AG04449 (cell line): ENCODE measurements at regions not wholly inside any gene's neighbourhood (a gene's known extent, or its start where the extent isn't known, plus 50 kb on each side); places are given as distances from the start of the nearest gene placed in this dataset.
"Not testable (repeated sequence)": the region's sequence is repeated elsewhere in the genome, so short reads cannot be mapped to it uniquely, and the experiment has no call there.

ENCODE experiments used
- CTCF ChIA-PET: fragments of 350-600 bp; formaldehyde crosslinking; extraction: SDS; loops from one replicate; lab custom pipeline; 2021; ENCODE audit warnings: antibody characterized with exemption; lab: Yijun Ruan, JAX
- POLR2A ChIA-PET: fragments of 400-600, 350-600 bp; formaldehyde crosslinking; extraction: SDS; loops from one replicate; lab custom pipeline; 2020; ENCODE audit warnings: antibody characterized with exemption, inconsistent platforms; lab: Yijun Ruan, JAX
- DNase-seq: peaks from one replicate; pipeline ENCODE4 v3.0.0-alpha.2; 2010; ENCODE audit warnings: low read depth, low spot score
- H3K4me3 ChIP-seq: 2 replicates; pipeline ENCODE4 v1.5.1; 2011; ENCODE audit warnings: low read depth, mild to moderate bottlenecking, control low read depth, low read length
- TF ChIP-seq, protein P1 (sequence below): IDR thresholded peaks from one replicate; pipeline ENCODE4 v1.5.1; 2011; ENCODE audit warnings: mild to moderate bottlenecking, moderate library complexity, low read length, control low read depth, inconsistent platforms; ENCODE audit not compliant: insufficient read depth; ENCODE audit errors: missing control alignments

DNA sequence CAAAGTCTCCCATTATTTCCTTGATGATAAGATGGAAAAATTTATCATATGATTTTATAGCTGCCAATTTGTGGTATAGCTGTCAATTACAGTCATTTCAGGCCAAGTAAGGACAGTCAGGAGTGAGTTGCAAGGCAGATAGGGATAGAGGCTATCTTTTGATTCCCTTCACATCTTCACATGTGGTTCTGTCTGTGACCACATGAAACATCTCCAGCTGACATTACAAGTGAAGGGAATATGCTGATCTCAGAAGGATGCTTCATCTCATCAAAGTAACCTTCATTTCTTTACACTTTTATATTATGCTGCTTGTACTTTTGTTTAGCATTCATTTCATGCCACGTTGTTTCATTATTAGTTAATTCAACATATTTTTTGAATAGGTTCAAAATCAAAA is 136.9 kb upstream of the CFAP20DC start:
- TF ChIP-seq, protein P1, sequence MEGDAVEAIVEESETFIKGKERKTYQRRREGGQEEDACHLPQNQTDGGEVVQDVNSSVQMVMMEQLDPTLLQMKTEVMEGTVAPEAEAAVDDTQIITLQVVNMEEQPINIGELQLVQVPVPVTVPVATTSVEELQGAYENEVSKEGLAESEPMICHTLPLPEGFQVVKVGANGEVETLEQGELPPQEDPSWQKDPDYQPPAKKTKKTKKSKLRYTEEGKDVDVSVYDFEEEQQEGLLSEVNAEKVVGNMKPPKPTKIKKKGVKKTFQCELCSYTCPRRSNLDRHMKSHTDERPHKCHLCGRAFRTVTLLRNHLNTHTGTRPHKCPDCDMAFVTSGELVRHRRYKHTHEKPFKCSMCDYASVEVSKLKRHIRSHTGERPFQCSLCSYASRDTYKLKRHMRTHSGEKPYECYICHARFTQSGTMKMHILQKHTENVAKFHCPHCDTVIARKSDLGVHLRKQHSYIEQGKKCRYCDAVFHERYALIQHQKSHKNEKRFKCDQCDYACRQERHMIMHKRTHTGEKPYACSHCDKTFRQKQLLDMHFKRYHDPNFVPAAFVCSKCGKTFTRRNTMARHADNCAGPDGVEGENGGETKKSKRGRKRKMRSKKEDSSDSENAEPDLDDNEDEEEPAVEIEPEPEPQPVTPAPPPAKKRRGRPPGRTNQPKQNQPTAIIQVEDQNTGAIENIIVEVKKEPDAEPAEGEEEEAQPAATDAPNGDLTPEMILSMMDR = no peak
- POLR2A ChIA-PET = no interaction called here
- CTCF ChIA-PET = no interaction called here
- H3K4me3 ChIP-seq = no peak overlapping the region
- no peak for DNase-seq

DNA sequence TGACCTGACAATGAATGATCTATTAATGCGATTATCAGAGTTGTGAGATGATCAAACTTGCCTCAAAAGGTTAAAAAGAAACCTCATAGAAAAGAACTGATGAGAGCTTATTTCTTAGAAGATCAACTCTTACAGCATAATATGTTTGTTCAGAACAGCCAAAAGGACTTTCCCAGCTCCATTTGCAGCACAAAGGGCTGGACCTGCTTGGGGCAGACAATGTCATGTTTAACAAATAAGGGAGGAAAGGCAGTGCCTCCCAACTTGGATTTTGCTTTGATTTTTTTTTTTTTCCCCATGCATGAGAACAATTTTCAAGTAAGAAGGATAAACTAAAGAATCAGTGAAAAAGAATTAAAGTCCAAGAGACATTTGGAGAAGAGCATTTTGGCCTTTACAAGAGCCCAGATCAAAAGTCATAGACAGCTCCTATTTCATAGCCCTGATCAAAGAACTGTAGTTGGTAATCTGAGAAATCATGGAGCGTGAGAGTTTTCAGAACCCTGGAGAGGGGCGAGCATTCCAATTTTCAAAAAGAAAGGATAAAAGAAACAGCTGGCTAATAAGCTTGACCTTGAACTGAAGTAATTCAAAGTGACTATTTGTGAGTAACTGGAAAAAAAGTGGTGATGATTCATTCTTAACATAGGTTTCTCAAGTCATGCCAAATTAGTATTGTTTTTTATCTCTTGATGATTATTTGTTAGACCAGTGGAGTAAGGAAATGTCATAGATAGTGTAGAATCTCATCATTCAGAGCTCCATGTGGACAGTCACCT is 136.0 kb upstream of the CFAP20DC start:
- no peak for DNase-seq
- ChIA-PET CTCF (no interaction called here), POLR2A (no interaction called here)
- no peak overlapping the region for H3K4me3 ChIP-seq
- TF ChIP-seq, protein P1 = no peak

DNA sequence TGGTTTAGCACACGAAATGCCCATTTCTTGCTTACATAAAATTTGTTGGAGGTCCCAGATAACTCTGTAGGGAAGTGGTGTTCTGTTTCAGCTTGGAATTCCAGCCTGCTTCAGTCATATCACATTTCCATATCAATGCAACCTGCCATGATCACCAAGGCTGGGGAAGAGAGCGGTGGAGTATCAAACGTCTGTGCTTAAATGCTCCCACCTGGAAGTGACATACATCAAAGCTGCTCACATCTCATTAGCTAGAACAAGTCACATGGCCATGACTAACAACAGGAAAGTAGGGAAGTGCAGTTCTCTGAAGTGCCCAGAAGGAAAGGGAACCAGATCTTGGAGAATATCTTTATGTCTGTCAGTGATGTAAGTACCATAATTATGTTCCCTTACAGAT is 130.2 kb upstream of the CFAP20DC start:
- ChIA-PET POLR2A (no interaction called here), CTCF (interaction anchor here (0.6 to 1.2 kb wide), 3 partner anchors 31 to 356 kb away, joined by 3 read pairs; no protein-coding TSS in a partner anchor)
- no peak for DNase-seq
- TF ChIP-seq, protein P1 = no peak
- no peak overlapping the region for H3K4me3 ChIP-seq

DNA sequence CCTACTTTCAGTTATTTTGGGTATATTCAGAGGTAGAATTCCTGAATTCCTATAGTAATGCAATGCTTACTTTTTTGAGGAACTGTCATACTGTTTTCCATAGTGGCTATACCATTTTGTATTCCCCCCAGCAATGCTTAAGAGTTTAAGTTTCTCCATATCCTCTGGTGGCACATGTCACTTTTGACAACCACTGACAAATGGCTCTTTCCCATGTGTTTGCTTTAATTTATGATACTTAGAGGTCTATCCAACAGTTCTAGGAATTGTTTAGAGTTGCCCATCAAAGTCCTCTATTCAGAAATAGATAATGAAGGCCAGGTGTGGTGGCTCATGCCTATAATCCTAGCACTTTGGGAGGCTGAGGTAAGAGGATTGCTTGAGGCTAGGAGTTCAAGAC is 128.9 kb upstream of the CFAP20DC start:
- H3K4me3 ChIP-seq = no peak overlapping the region
- ChIA-PET CTCF (no interaction called here), POLR2A (no interaction called here)
- TF ChIP-seq, protein P1 = no peak
- no peak for DNase-seq

DNA sequence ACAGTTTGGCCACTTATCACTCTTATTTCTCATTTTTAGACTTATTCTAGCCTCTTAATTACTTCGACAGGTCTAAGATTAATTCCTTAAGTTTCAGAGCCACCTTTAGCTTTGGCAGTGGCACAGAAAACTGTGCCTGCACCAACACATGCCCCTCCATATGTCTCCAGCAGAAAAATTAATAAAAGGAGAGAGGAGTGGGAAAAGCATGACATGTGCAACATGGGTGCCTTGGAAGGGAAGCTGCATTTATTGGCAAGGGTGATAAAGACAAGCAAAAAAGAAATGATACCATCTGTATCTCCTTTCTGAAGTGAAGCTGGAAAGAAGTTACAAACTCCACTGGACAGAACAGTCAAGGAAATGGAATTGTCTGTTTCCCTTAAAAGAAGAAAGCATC is 121.7 kb upstream of the CFAP20DC start:
- CTCF ChIA-PET = no interaction called here
- TF ChIP-seq, protein P1 = no peak
- DNase-seq = no peak
- POLR2A ChIA-PET = no interaction called here
- no peak overlapping the region for H3K4me3 ChIP-seq

DNA sequence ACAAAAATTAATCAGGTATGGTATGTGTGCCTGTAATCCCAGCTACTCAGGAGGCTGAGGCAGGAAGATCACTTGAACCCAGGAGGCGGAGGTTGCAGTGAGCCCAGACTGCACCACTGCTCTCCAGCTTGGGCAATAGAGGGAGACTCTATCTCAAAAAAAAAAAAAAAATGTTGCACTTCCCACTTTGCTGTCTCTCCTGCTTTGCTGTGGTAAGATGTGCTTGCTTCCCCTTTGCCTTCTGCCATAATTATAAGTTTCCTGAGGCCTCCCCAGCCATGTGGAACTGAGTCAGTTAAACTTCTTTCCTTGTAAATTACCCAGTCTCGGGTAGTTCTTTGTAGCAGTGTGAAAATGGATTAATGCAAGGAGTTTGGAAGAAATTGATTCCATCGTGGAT is 120.3 kb upstream of the CFAP20DC start:
- CTCF ChIA-PET, H3K4me3 ChIP-seq, POLR2A ChIA-PET, DNase-seq: not testable (repeated sequence)

DNA sequence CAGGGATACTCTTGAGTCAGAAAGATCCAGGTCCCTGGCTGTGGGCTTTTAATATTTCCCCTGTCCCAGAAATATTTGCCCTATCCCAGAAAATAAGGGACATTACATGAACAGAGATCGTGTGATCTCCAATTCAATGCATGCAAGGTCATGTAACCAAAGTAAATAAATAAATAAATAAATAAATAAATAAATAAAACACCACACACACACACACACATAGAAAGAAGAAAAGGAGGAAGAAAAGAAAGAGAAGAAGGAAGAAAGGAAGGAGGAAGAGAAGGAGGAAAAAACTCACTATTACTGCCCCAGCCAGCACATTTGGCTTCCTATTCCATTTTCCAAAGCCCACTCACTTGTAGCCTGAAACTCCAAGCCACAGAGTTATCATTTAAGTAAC is 117.9 kb upstream of the CFAP20DC start:
- CTCF ChIA-PET = no interaction called here
- DNase-seq = no peak
- TF ChIP-seq, protein P1 = no peak
- no peak overlapping the region for H3K4me3 ChIP-seq
- POLR2A ChIA-PET = no interaction called here
